Fibroblast of villous mesenchyme (primary cell): ENCODE measurements at regions not wholly inside any gene's neighbourhood (a gene's known extent, or its start where the extent isn't known, plus 50 kb on each side); places are given as distances from the start of the nearest gene placed in this dataset.
A peak's percentile ranks its signal among the peaks of the same experiment; 100 is the strongest.

Experiments
- DNase-seq: peaks from one replicate; pipeline ENCODE4 v3.0.0-alpha.2; 2010; ENCODE audit warnings: low read depth
- H3K4me3 ChIP-seq: 2 replicates; pipeline ENCODE4 v1.5.1; 2011; ENCODE audit warnings: low read depth, mild to moderate bottlenecking, low read length
- TF ChIP-seq, protein P1 (sequence below): IDR thresholded peaks from 2 replicates; pipeline ENCODE4 v1.5.1; 2012; ENCODE audit warnings: low read depth, mild to moderate bottlenecking, low read length; ENCODE audit not compliant: insufficient read depth

DNA sequence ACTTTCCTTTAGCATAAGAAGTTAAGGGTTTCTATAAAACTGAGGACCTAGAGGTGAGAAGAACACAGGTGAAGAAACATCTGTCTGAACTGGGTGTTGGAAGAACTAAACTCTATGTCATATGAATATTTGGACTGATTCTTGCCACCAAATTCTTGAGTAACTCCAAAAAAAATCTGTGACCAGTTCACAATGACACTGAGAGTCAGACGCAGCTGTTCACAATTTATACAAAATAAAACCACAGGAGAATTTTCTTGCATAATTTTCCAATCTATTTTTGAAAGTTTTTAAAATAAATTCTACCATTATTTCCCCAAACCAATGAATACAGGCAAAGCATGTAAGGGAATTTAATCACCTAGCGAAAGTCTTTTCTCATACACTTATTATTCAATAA, 148.1 kb upstream of the TCF21 start:
- TF ChIP-seq, protein P1, sequence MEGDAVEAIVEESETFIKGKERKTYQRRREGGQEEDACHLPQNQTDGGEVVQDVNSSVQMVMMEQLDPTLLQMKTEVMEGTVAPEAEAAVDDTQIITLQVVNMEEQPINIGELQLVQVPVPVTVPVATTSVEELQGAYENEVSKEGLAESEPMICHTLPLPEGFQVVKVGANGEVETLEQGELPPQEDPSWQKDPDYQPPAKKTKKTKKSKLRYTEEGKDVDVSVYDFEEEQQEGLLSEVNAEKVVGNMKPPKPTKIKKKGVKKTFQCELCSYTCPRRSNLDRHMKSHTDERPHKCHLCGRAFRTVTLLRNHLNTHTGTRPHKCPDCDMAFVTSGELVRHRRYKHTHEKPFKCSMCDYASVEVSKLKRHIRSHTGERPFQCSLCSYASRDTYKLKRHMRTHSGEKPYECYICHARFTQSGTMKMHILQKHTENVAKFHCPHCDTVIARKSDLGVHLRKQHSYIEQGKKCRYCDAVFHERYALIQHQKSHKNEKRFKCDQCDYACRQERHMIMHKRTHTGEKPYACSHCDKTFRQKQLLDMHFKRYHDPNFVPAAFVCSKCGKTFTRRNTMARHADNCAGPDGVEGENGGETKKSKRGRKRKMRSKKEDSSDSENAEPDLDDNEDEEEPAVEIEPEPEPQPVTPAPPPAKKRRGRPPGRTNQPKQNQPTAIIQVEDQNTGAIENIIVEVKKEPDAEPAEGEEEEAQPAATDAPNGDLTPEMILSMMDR, result no peak
- H3K4me3 ChIP-seq, result no peak overlapping the region
- DNase-seq, result no peak

DNA sequence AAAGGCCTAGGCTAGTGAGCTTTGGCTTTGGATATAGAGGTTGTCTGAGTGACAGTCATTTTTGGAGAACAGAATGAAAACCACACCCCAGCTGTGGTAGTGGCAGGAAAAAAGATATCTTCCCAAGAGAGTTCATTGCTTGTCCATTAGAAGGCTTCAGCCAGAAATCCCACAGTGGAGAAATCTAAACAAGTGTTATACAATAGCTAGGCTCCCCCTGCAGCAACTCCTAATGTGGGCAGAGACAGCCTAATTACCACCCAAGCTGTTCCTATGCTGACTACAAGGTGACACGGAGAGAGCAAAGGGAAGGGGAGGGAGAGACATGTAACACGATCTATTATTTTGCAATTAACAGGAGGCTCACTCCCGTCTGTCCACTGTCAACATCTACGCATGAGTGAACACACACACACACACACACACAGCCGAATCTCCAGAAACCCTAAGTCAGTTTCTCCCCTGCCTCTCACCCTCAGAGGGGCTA, 147.5 kb upstream of the TCF21 start:
- no peak overlapping the region for H3K4me3 ChIP-seq
- peak; percentile 49 for DNase-seq
- TF ChIP-seq, protein P1, result no peak

DNA sequence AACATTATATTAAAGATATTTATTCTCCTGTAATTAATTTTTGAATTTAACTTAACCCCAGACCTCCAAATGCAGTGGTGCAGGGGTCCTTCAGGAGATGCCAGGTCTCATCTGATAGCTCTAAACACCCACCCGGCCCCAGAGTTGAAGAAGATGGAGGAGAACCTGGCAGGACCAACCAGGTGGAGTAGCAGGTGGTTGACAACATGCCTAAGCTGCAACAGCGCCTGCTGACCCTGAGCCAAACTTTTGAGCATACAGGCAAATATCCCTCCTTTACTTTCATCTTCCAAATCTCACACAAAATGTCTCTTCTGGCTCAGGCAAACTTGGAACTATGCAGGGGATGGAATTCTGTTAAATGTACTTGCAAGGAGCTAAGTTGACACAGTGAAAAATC, 145.3 kb upstream of the TCF21 start:
- H3K4me3 ChIP-seq, result no peak overlapping the region
- no peak for DNase-seq
- TF ChIP-seq, protein P1, result no peak

DNA sequence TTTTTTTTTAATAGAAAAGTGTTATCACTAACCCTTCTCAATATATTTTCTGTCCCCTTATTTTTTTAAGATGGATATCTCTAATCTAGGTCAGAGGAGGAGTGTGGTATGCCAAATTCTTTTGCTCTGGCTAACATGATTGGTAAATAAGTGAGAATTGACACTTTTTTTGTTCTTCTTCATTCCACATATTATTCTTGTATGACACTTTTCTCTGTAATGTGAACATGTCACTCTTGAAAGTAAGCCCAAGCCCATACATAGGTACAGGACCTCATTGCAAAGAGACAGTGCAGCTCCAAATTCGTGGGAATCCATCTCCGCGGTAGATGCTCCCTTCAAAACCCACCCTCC, 142.5 kb upstream of the TCF21 start:
- H3K4me3 ChIP-seq, result no peak overlapping the region
- TF ChIP-seq, protein P1, result no peak
- DNase-seq, result no peak

DNA sequence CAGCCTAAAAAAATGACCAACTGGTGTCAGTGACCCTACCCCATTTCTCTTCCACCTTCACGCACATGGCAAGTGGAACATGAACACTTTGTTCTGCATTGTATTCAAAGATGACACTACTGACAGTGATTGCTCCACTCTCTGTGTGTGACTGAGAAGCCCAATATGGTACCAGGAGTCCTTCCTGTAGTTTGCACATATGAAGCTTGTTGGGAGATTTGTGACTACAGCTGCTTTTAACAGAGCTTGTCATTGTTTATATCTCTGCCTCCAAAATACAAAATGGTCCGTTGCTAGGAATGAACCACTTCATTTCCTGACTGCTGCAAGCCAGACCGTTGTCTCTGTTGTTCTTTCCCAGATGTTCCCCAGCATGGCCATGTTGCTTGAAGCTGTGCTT, 140.3 kb upstream of the TCF21 start:
- H3K4me3 ChIP-seq, result no peak overlapping the region
- TF ChIP-seq, protein P1, result no peak
- DNase-seq, result no peak

DNA sequence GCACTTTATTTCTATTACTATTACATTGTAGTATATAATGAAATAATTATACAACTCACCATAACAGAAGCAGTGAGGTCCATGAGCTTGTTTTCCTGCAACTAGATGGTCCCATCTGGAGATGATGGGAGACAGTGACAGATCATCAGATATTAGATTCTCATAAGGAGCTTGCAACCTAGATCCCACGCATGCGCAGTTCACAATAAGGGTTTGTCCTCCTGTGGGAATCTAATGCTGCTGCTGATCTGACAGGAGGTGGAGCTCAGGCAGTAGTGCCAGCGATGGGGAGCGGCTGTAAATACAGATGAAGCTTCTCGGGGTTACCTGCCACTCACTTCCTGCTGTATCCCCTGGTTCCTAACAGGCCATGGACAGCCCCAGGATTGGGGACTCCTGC, 139.5 kb upstream of the TCF21 start:
- TF ChIP-seq, protein P1, result no peak
- H3K4me3 ChIP-seq, result no peak overlapping the region
- no peak for DNase-seq

DNA sequence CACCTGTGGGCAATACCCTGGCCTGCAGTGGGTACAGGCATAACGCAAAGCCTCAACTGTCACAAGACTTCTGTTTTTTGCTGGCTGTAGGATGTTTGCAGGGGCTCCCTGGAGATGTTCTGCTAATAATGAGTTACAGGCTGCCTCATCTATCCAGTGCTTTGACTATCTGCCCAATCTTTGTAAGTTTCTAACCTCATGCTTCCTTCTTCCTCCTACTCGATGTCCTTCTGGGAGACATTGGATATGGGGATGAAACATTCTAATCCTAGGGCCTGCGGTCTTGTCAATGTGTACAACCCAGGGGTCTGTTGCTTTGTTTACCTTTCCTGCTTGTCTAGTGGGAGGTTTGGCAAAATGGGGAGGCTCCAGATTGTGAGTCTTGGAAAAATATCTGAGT, 136.8 kb upstream of the TCF21 start:
- no peak overlapping the region for H3K4me3 ChIP-seq
- TF ChIP-seq, protein P1, result no peak
- no peak for DNase-seq
